GM12891 (cell line): ENCODE measurements at regions not wholly inside any gene's neighbourhood (a gene's known extent, or its start where the extent isn't known, plus 50 kb on each side); places are given as distances from the start of the nearest gene placed in this dataset.

Experiments used
- POLR2A ChIP-seq: IDR thresholded peaks from 2 replicates; pipeline ENCODE4 v1.6.1; 2011; ENCODE audit warnings: low read depth, low read length, control low read depth
- POLR2AphosphoS5 ChIP-seq: IDR thresholded peaks from 2 replicates; pipeline ENCODE4 v1.6.1; 2011; ENCODE audit warnings: low read depth, low read length, control low read depth

DNA sequence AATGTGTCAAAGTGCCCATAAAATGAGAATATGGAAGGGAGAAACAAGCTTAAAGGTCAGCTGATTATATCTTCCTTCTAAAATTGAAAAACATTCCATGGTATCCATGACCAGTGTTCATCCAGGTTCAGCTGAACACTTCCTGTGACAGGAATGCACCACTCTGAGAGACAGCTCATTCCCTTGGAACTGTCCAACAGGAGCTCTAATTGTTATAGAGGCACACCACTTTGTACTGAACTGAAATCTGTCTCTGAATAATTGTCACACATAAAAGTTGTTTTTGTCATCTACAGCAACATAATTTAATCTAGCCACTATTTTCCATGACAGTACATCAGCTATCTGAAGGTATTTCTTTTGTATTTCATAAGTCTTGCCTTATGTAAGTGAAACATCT lies 195.9 kb upstream of the ZNF804A start:
- TF ChIP-seq POLR2AphosphoS5 (no peak), POLR2A (no peak)
